T-helper 1 cell treated with Interleukin-12 subunit alpha and Interleukin-12 subunit beta and Interleukin-4 antibody, amounts not matched to agents 30 μg/mL and 1 μg/mL, for 36 hours (primary cell): ENCODE measurements at regions not wholly inside any gene's neighbourhood (a gene's known extent, or its start where the extent isn't known, plus 50 kb on each side); places are given as distances from the start of the nearest gene placed in this dataset.
"Not testable (repeated sequence)": the region's sequence is repeated elsewhere in the genome, so short reads cannot be mapped to it uniquely, and the experiment has no call there.

ENCODE experiments used
- H3K27ac Mint-ChIP-seq: one replicate; pipeline ENCODE4 v1.8.0; 2021; ENCODE audit warnings: mild to moderate bottlenecking, mixed read lengths
- H3K27me3 Mint-ChIP-seq: one replicate; pipeline ENCODE4 v1.8.0; 2021; ENCODE audit warnings: low read depth, mixed read lengths
- H3K36me3 Mint-ChIP-seq: one replicate; pipeline ENCODE4 v1.8.0; 2021; ENCODE audit warnings: low read depth, mixed read lengths
- H3K4me1 Mint-ChIP-seq: one replicate; pipeline ENCODE4 v1.8.0; 2021; ENCODE audit warnings: low read depth, mixed read lengths
- H3K4me3 Mint-ChIP-seq: one replicate; pipeline ENCODE4 v1.8.0; 2021; ENCODE audit warnings: mild to moderate bottlenecking, moderate library complexity, mixed read lengths
- H3K9me3 Mint-ChIP-seq: one replicate; pipeline ENCODE4 v1.8.0; 2021; ENCODE audit warnings: mixed read lengths

- Mint-ChIP-seq H3K9me3 (no peaks in the 10 kb centered on the region), H3K27me3 (peaks cover 12% of the 10 kb centered on the region), H3K4me3 (no peak overlapping the region), H3K27ac (no peak overlapping the region), H3K4me1 (peaks cover 13% of the 10 kb centered on the region), H3K36me3 (no peaks in the 10 kb centered on the region)
Measured at GRCh38 chr3:64361962-64362735, 136.9 kb upstream of the PRICKLE2 start.

DNA sequence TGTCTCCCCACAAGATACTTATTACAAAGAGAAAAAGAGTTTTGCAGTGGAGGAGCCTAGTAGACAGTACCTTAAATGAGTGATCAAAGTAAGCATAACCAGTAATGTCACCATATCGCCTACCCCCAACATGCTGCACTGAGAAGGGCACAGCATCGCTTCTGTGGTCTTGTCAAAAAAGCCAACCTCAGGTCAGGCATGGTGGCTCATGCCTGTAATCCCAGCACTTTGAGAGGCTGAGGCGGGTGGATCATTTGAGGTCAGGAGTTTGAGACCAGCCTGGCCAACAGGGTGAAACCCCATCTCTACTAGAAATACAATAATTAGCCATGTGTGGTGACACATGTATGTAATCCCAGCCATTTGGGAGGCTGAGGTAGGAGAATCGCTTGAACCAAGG is 135.8 kb upstream of the PRICKLE2 start:
- not testable (repeated sequence) for H3K4me3 Mint-ChIP-seq, H3K27ac Mint-ChIP-seq, H3K36me3 Mint-ChIP-seq, H3K27me3 Mint-ChIP-seq, H3K9me3 Mint-ChIP-seq
- peaks cover 16% of the 10 kb centered on the region for H3K4me1 Mint-ChIP-seq

GRCh38 chr3:64360280-64360679 is 135.0 kb upstream of the PRICKLE2 start:
- Mint-ChIP-seq H3K27me3 (peaks cover 9% of the 10 kb centered on the region), H3K36me3 (peaks cover 3% of the 10 kb centered on the region), H3K4me1 (peaks cover 22% of the 10 kb centered on the region), H3K27ac (no peak overlapping the region), H3K4me3 (no peak overlapping the region), H3K9me3 (peaks cover 9% of the 10 kb centered on the region)

DNA sequence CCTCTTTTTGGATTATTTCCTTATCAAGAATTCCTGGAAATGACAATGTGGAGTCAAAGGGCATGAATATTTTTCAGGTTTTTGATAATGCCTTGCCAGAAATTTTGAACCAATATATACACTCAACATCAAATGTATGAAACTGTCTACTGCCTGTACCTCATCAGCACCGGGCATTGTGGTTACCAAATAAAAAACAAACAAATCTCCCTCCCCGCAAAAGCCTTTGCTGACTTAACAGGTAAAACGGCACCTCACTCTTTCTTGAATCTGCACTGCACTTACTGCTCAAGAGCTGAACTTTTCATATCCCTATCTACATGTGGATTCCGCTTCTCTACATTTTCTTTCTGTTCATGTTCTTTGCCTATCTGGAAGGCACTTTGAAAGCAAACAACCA is 134.5 kb upstream of the PRICKLE2 start:
- Mint-ChIP-seq H3K4me1 (peaks cover 27% of the 10 kb centered on the region), H3K9me3 (peaks cover 9% of the 10 kb centered on the region), H3K27me3 (peaks cover 9% of the 10 kb centered on the region), H3K27ac (no peak overlapping the region), H3K4me3 (no peak overlapping the region), H3K36me3 (peaks cover 3% of the 10 kb centered on the region)

DNA sequence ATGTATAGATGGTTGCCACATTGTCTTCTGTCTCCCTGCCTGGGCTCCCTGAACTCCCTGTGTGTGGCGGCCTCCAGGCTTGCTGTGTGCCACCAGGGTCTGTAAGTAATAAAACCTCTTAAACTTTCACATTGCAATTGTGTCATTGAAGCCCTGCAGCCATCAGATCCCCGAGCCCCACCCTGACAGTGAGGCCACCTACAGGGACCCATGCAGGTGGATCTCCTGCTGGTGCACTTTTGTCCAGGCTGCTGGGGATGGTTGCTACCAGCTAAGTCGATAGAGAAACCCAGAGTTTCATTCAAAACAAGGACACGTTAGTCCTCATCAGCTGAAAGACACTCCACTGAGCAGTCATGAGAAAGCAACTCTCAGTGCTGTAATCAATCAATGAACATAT is 133.6 kb upstream of the PRICKLE2 start:
- H3K4me3 Mint-ChIP-seq: no peak overlapping the region
- H3K27ac Mint-ChIP-seq: no peak overlapping the region
- H3K36me3 Mint-ChIP-seq: peaks cover 3% of the 10 kb centered on the region
- H3K4me1 Mint-ChIP-seq: peaks cover 27% of the 10 kb centered on the region
- peaks cover 9% of the 10 kb centered on the region for H3K27me3 Mint-ChIP-seq
- peaks cover 9% of the 10 kb centered on the region for H3K9me3 Mint-ChIP-seq

GRCh38 chr3:64358176-64358575 is 132.9 kb upstream of the PRICKLE2 start:
- Mint-ChIP-seq H3K36me3 (peaks cover 3% of the 10 kb centered on the region), H3K9me3 (peaks cover 9% of the 10 kb centered on the region), H3K27ac (no peak overlapping the region), H3K4me1 (peaks cover 33% of the 10 kb centered on the region), H3K4me3 (no peak overlapping the region), H3K27me3 (peaks cover 9% of the 10 kb centered on the region)

GRCh38 chr3:64357481-64357880 is 132.2 kb upstream of the PRICKLE2 start:
- Mint-ChIP-seq H3K9me3 (peaks cover 9% of the 10 kb centered on the region), H3K4me3 (no peak overlapping the region), H3K4me1 (peaks cover 40% of the 10 kb centered on the region), H3K36me3 (peaks cover 3% of the 10 kb centered on the region), H3K27ac (no peak overlapping the region), H3K27me3 (peaks cover 4% of the 10 kb centered on the region)

DNA sequence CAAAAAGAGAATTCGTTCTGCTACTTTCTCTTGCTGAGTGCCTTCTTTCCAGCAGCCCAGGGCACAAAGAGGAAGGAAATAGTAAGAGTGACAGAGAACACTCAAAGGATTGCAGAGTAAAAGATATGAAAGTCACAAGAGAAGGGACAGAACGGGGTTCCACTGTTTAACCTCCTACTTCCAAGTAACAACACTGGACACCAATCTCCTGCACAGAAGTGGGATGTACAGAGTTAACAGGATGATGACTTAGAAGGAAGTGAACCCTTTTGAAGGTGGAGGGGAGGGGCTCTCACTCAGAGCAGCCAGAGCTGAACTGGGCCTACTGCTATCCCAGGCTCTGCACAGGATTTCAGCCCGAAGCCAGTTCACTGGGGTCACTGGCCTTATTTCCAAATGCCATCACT is 130.1 kb upstream of the PRICKLE2 start:
- Mint-ChIP-seq H3K9me3 (peaks cover 9% of the 10 kb centered on the region), H3K4me1 (peaks cover 46% of the 10 kb centered on the region), H3K4me3 (peak overlapping the region; percentile 9), H3K27ac (peak overlapping the region; percentile 8), H3K27me3 (peaks cover under 1% of the 10 kb centered on the region), H3K36me3 (peaks cover 3% of the 10 kb centered on the region)

- H3K4me3 Mint-ChIP-seq: no peak overlapping the region
- peaks cover 9% of the 10 kb centered on the region for H3K9me3 Mint-ChIP-seq
- H3K36me3 Mint-ChIP-seq: peaks cover 3% of the 10 kb centered on the region
- no peaks in the 10 kb centered on the region for H3K27me3 Mint-ChIP-seq
- peaks cover 46% of the 10 kb centered on the region for H3K4me1 Mint-ChIP-seq
- H3K27ac Mint-ChIP-seq: no peak overlapping the region
Measured at GRCh38 chr3:64354956-64355355, 129.7 kb upstream of the PRICKLE2 start.

GRCh38 chr3:64354221-64354620 is 129.0 kb upstream of the PRICKLE2 start:
- peaks cover 9% of the 10 kb centered on the region for H3K9me3 Mint-ChIP-seq
- H3K27me3 Mint-ChIP-seq: peaks cover 3% of the 10 kb centered on the region
- peaks cover 3% of the 10 kb centered on the region for H3K36me3 Mint-ChIP-seq
- H3K4me1 Mint-ChIP-seq: peaks cover 49% of the 10 kb centered on the region
- H3K4me3 Mint-ChIP-seq: no peak overlapping the region
- no peak overlapping the region for H3K27ac Mint-ChIP-seq

DNA sequence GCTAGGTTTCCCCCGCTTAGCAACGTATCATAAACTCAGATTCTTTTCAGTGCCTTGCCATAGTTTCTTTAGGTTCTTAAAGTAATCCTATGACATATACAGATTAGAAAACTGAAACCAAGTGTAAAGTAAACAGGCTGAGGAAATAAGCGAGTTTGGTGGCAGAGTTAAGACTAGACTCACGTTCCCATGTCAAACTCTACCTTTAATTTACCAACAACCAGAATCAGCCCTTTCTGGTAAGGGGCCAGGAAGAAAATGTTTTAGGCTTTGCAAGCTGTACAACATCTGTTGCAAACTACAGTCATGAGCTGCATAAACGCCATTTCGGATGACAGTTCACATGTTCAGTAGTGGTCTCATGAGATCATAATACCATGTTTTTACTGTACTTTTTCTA is 128.0 kb upstream of the PRICKLE2 start:
- Mint-ChIP-seq H3K4me3 (peak overlapping the region; percentile 25), H3K4me1 (peaks cover 47% of the 10 kb centered on the region), H3K9me3 (peaks cover 9% of the 10 kb centered on the region), H3K27me3 (peaks cover 10% of the 10 kb centered on the region), H3K36me3 (peaks cover 3% of the 10 kb centered on the region), H3K27ac (peak overlapping the region; percentile 15)

GRCh38 chr3:64352639-64352992 is 127.3 kb upstream of the PRICKLE2 start:
- H3K4me3 Mint-ChIP-seq: no peak overlapping the region
- H3K27me3 Mint-ChIP-seq: peaks cover 17% of the 10 kb centered on the region
- H3K27ac Mint-ChIP-seq: peak overlapping the region; percentile 15
- H3K9me3 Mint-ChIP-seq: peaks cover 9% of the 10 kb centered on the region
- peaks cover 3% of the 10 kb centered on the region for H3K36me3 Mint-ChIP-seq
- peaks cover 41% of the 10 kb centered on the region for H3K4me1 Mint-ChIP-seq

DNA sequence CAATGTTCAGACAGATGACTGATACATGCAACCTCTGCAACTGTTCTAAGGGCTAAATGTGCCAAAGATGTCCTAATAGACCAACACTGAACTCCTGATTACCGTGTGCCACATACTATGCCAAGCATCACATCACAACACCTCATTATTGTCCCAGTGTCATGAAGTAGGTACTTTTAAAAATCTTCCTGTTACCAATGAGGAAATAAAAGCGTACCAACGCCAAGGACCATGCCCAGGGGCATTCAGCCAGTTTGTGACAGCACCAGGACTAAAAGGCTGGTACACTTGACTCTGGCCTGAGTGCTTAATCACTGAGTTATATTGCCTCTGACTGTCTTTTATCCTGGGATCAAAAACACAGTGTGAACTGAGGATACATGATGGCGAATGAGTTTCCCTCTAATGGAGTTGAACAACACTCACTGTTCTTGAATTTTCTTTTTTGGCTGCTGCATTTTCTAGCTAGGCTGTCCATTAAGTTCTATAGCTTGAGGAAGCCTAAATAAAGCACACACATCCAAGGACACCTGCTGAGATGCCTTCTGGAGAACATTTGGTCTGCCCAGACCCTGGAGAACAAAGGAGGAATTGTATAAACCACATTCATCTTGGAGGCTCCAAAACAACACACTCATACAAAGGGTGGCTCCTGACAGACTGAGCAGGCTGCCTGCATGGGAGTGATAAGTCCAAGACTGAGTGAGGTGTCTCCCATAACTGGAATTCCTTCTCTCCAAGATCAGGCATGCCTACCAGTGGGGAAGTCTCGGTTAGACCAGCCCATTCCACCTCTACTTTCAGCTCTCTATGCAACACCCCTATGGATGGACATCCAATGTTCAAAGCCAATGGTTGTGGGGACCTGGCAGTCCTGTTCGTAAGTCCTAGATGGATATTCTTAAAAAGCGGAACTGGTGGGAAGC is 126.7 kb upstream of the PRICKLE2 start:
- H3K36me3 Mint-ChIP-seq: peaks cover 3% of the 10 kb centered on the region
- H3K9me3 Mint-ChIP-seq: peaks cover 9% of the 10 kb centered on the region
- peaks cover 35% of the 10 kb centered on the region for H3K4me1 Mint-ChIP-seq
- no peak overlapping the region for H3K4me3 Mint-ChIP-seq
- H3K27me3 Mint-ChIP-seq: peaks cover 17% of the 10 kb centered on the region
- H3K27ac Mint-ChIP-seq: no peak overlapping the region

DNA sequence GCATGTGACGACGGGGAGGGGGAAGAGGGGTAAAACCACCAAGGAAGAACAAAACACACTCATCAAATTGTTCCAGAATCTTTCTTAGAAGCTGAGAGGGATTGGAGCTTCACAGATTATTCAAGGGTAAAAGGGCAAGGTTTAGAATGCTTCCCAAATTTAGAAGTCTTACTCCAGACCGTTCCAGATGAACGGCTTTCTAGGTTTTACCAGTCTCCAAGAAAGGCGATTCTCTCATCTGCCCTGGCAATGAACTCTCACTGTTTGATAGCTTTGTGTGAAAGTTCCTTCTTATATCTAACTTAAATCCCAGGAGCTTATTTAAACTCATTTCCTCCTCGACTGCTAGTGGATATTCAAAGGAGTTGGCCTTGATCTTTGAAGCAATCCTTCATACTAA is 124.3 kb upstream of the PRICKLE2 start:
- Mint-ChIP-seq H3K9me3 (no peaks in the 10 kb centered on the region), H3K4me3 (no peak overlapping the region), H3K27me3 (peaks cover 28% of the 10 kb centered on the region), H3K4me1 (peaks cover 22% of the 10 kb centered on the region), H3K27ac (no peak overlapping the region), H3K36me3 (peaks cover 4% of the 10 kb centered on the region)

DNA sequence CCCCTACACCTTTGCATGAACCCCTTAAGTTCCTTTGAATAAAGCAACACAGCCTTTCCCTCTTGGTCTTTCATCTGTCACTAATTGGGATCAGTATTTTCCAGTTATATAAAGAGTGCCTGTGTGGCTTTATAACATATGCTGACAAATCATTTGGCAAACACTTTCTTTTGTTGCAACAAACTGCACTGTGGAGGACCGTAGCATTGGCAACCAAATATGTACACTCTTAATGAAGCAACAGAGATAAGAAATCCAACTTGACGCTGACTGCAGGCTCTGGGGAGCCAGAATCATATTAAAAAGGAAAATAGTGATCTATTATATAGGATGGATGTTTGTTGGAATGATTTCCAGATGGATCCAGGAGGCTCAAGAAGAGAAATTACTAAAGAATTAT is 120.1 kb upstream of the PRICKLE2 start:
- Mint-ChIP-seq H3K4me3 (no peak overlapping the region), H3K36me3 (peaks cover 4% of the 10 kb centered on the region), H3K4me1 (peaks cover 3% of the 10 kb centered on the region), H3K27ac (no peak overlapping the region), H3K9me3 (no peaks in the 10 kb centered on the region), H3K27me3 (peaks cover 32% of the 10 kb centered on the region)
